ENCODE measurements at regions not wholly inside any gene's neighbourhood (a gene's known extent, or its start where the extent isn't known, plus 50 kb on each side); places are given as distances from the start of the nearest gene placed in this dataset.

- CTCF ChIA-PET = no interaction called here
- no peak for DNase-seq (ENCODE audit: extremely low spot score)
- POLR2A ChIA-PET = no interaction called here
- no peak for TF ChIP-seq CTCF (IDR thresholded peaks at IDR 0.05; ENCODE audit: control extremely low read depth, extremely low read depth, low read depth, missing control alignments)
Observed at GRCh38 chr5:110086658-110087388, 397.1 kb downstream of the MAN2A1 start.

- ChIA-PET CTCF (no interaction called here), POLR2A (no interaction called here)
- no peak for TF ChIP-seq CTCF (IDR thresholded peaks at IDR 0.05; ENCODE audit: control extremely low read depth, extremely low read depth, low read depth, missing control alignments)
- DNase-seq (ENCODE audit: extremely low spot score) = no peak
Observed at GRCh38 chr5:110087829-110088228, 398.1 kb downstream of the MAN2A1 start.

GRCh38 chr5:110088676-110089436 lies 399.1 kb downstream of the MAN2A1 start:
- TF ChIP-seq CTCF (IDR thresholded peaks at IDR 0.05; ENCODE audit: control extremely low read depth, extremely low read depth, low read depth, missing control alignments) = no peak
- no peak for DNase-seq (ENCODE audit: extremely low spot score)
- POLR2A ChIA-PET = no interaction called here
- CTCF ChIA-PET = no interaction called here

- no peak for DNase-seq (ENCODE audit: extremely low spot score)
- TF ChIP-seq CTCF (IDR thresholded peaks at IDR 0.05; ENCODE audit: control extremely low read depth, extremely low read depth, low read depth, missing control alignments) = no peak
- CTCF ChIA-PET = interaction anchor here (1.0 kb wide), 2 partner anchors 9 to 25 kb away, joined by 3 read pairs; no protein-coding TSS in a partner anchor
- POLR2A ChIA-PET = no interaction called here
Observed at GRCh38 chr5:110092955-110093785, 403.4 kb downstream of the MAN2A1 start.

- DNase-seq (ENCODE audit: extremely low spot score) = no peak
- ChIA-PET POLR2A (no interaction called here), CTCF (interaction anchor here (1.0 kb wide), 3 partner anchors 8 to 45 kb away, joined by 3 to 4 read pairs (median 3); no protein-coding TSS in a partner anchor)
- no peak for TF ChIP-seq CTCF (IDR thresholded peaks at IDR 0.05; ENCODE audit: control extremely low read depth, extremely low read depth, low read depth, missing control alignments)
Observed at GRCh38 chr5:110094109-110094508, 404.4 kb downstream of the MAN2A1 start.

- CTCF ChIA-PET = interaction anchor here (1.0 kb wide), 1 partner anchor 45 kb away, joined by 4 read pairs; no protein-coding TSS in a partner anchor
- DNase-seq (ENCODE audit: extremely low spot score) = no peak
- no peak for TF ChIP-seq CTCF (IDR thresholded peaks at IDR 0.05; ENCODE audit: control extremely low read depth, extremely low read depth, low read depth, missing control alignments)
- POLR2A ChIA-PET = no interaction called here
Observed at GRCh38 chr5:110094548-110094947, 404.8 kb downstream of the MAN2A1 start.

Data from GM10248 (cell line).